Neuronal stem cell (in vitro differentiated cells): ENCODE measurements at regions not wholly inside any gene's neighbourhood (a gene's known extent, or its start where the extent isn't known, plus 50 kb on each side); places are given as distances from the start of the nearest gene placed in this dataset.

ENCODE experiments used
- DNase-seq: peaks from one replicate; pipeline ENCODE4 v3.0.0-alpha.2; 2013; ENCODE audit warnings: low spot score
- H2AFZ ChIP-seq: one replicate; pipeline ENCODE4 v1.6.1; 2013; ENCODE audit warnings: mild to moderate bottlenecking, low read length, inconsistent platforms
- H2AK5ac ChIP-seq: 2 replicates; pipeline ENCODE4 v1.6.1; 2013; ENCODE audit warnings: low read depth, mild to moderate bottlenecking, inconsistent platforms, low read length, moderate library complexity, mixed read lengths
- H2BK120ac ChIP-seq: 2 replicates; pipeline ENCODE4 v1.6.1; 2013; ENCODE audit warnings: low read depth, mild to moderate bottlenecking, inconsistent platforms, low read length, moderate library complexity, mixed read lengths
- H2BK12ac ChIP-seq: one replicate; pipeline ENCODE4 v1.6.1; 2013; ENCODE audit warnings: low read length, inconsistent platforms
- H2BK15ac ChIP-seq: 2 replicates; pipeline ENCODE4 v1.6.1; 2013; ENCODE audit warnings: mild to moderate bottlenecking, low read length, inconsistent platforms, mixed read lengths
- H2BK5ac ChIP-seq: one replicate; pipeline ENCODE4 v1.6.1; 2013; ENCODE audit warnings: inconsistent platforms, mild to moderate bottlenecking, low read length, moderate library complexity
- H3K14ac ChIP-seq: one replicate; pipeline ENCODE4 v1.6.1; 2013; ENCODE audit warnings: low read length, inconsistent platforms
- H3K18ac ChIP-seq: 2 replicates; pipeline ENCODE4 v1.6.1; 2013; ENCODE audit warnings: low read length, inconsistent platforms
- H3K23ac ChIP-seq: 2 replicates; pipeline ENCODE4 v1.6.1; 2013; ENCODE audit warnings: low read depth, mild to moderate bottlenecking, mixed read lengths, low read length, inconsistent platforms; ENCODE audit not compliant: poor library complexity
- H3K27ac ChIP-seq: replicated peaks from 3 replicates; pipeline ENCODE4 v1.5.1; 2013; ENCODE audit warnings: low read length, inconsistent platforms
- H3K27me3 ChIP-seq, 3 experiments: 2 replicates each; pipeline ENCODE4 v1.6.1; 2013; ENCODE audit warnings: low read length in 3 of 3, mild to moderate bottlenecking in 2 of 3, inconsistent platforms in 1 of 3, low read depth in 1 of 3, mixed read lengths in 1 of 3, moderate library complexity in 1 of 3; ENCODE audit not compliant: control insufficient read depth in 3 of 3, insufficient read depth in 3 of 3
- H3K36me3 ChIP-seq, 2 donors: replicated peaks in 1 of 2; 2 replicates each; pipeline ENCODE4 v1.6.1; 2013; ENCODE audit warnings: low read length in 2 of 2; ENCODE audit not compliant: control insufficient read depth in 2 of 2, insufficient read depth in 2 of 2
- H3K4ac ChIP-seq: 2 replicates; pipeline ENCODE4 v1.6.1; 2013; ENCODE audit warnings: inconsistent platforms, mild to moderate bottlenecking, low read length, moderate library complexity
- H3K4me1 ChIP-seq, 2 donors: 1 replicate in 1 of 2; 2 replicates in 1 of 2; pipeline ENCODE4 v1.6.1; 2013; ENCODE audit warnings: low read length in 2 of 2, low read depth in 1 of 2; ENCODE audit not compliant: control insufficient read depth in 2 of 2, insufficient read depth in 1 of 2
- H3K4me2 ChIP-seq: one replicate; pipeline ENCODE4 v1.6.1; 2013; ENCODE audit warnings: mild to moderate bottlenecking, low read length, inconsistent platforms; ENCODE audit not compliant: insufficient read depth, poor library complexity, severe bottlenecking
- H3K4me3 ChIP-seq, 2 donors: 2 replicates each; pipeline ENCODE4 v1.5.1; 2013; ENCODE audit warnings: low read length in 2 of 2, mild to moderate bottlenecking in 2 of 2, inconsistent platforms in 1 of 2, moderate library complexity in 1 of 2
- H3K79me1 ChIP-seq: one replicate; pipeline ENCODE4 v1.6.1; 2013; ENCODE audit warnings: low read depth, mild to moderate bottlenecking, inconsistent platforms, low read length, moderate library complexity
- H3K9ac ChIP-seq: one replicate; pipeline ENCODE4 v1.6.1; 2013; ENCODE audit warnings: mild to moderate bottlenecking, low read depth, low read length, inconsistent platforms; ENCODE audit not compliant: poor library complexity
- H3K9me3 ChIP-seq, 2 donors: replicated peaks in 1 of 2; 2 replicates each; pipeline versions ENCODE3 to v1.6.1; 2013; ENCODE audit warnings: low read length in 2 of 2, mild to moderate bottlenecking in 2 of 2, inconsistent platforms in 1 of 2, low read depth in 1 of 2, mixed read lengths in 1 of 2, moderate library complexity in 1 of 2; ENCODE audit not compliant: control insufficient read depth in 2 of 2, insufficient read depth in 1 of 2
- H4K8ac ChIP-seq: one replicate; pipeline ENCODE4 v1.6.1; 2013; ENCODE audit warnings: low read depth, mild to moderate bottlenecking, inconsistent platforms, low read length, moderate library complexity
- H4K91ac ChIP-seq: one replicate; pipeline ENCODE4 v1.6.1; 2013; ENCODE audit warnings: low read length, low read depth, mild to moderate bottlenecking, inconsistent platforms; ENCODE audit not compliant: poor library complexity
- WGBS, 2 donors: extraction: QIAGEN DNeasy Blood & Tissue Kit; methylation state at CpG; one replicate each; pipeline ENCODE4 v1.1.7; 2013; ENCODE audit warnings: missing lambda C conversion rate in 2 of 2, mixed read lengths in 1 of 2; ENCODE audit not compliant: insufficient read length in 2 of 2, insufficient replicate concordance in 1 of 2; ENCODE audit errors: extremely low coverage in 2 of 2; 5-methylcytosine and 5-hydroxymethylcytosine counted together

DNA sequence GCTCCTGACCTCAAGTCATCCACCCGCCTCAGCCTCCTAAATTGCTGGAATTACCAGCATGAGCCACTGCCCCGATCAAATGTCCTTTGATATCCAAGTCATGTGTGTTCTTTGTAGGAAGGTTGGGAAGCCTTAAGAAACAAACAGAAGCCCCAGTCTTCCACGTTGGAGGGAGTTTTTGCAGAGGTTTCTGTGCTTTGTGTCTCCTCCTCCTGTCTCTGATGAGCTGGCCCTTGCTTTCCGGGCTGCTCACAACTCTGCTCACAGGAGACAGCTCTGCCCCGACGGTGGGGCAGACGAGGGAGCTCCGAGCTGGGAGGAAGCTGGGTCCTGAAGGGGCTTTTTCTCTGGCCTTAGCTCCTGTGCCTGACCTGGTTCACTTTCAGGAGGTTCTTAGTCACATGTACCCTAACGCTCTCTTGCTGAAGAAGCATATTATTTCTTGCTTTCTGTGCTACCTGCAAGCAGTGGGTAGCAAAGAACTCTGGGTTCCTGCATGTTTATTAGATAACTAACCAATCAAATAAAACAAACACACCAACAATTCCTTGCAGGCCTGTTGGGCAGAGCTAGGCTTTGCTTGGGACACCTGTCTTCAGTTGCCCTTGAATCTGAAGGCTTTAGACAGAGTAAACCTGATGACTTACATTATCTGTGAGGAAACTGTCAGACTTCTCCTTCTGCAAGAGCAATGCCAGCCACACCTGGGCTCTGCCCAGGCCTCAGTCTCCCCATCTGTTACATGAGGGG is 52.6 kb upstream of the SMAD6 start:
- H3K4ac ChIP-seq: no peak overlapping the region
- no peaks in the 10 kb centered on the region for H3K36me3 ChIP-seq
- no peaks in the 10 kb centered on the region for H3K79me1 ChIP-seq
- H4K91ac ChIP-seq: no peak overlapping the region
- no peak overlapping the region for H3K23ac ChIP-seq
- H3K4me3 ChIP-seq: no peak overlapping the region
- H4K8ac ChIP-seq: no peak overlapping the region
- peaks cover 22 to 33% of the 10 kb centered on the region in 2 donors for H3K4me1 ChIP-seq
- no peak overlapping the region for H2BK12ac ChIP-seq
- H3K14ac ChIP-seq: no peak overlapping the region
- no peak overlapping the region for H2AK5ac ChIP-seq
- H2BK5ac ChIP-seq: no peak overlapping the region
- H3K9ac ChIP-seq: no peak overlapping the region
- H3K9me3 ChIP-seq: no peaks in the 10 kb centered on the region
- H2BK15ac ChIP-seq: no peak overlapping the region
- H2BK120ac ChIP-seq: no peak overlapping the region
- no peak for DNase-seq
- H3K27me3 ChIP-seq: no peaks in the 10 kb centered on the region
- H3K4me2 ChIP-seq: no peak overlapping the region
- peak overlapping the region; percentile 82 for H2AFZ ChIP-seq
- no peak overlapping the region for H3K27ac ChIP-seq
- peak overlapping the region; percentile 48 for H3K18ac ChIP-seq
- WGBS, 2 donors: no CpG with 5 or more reads among the region's 9 CpGs

DNA sequence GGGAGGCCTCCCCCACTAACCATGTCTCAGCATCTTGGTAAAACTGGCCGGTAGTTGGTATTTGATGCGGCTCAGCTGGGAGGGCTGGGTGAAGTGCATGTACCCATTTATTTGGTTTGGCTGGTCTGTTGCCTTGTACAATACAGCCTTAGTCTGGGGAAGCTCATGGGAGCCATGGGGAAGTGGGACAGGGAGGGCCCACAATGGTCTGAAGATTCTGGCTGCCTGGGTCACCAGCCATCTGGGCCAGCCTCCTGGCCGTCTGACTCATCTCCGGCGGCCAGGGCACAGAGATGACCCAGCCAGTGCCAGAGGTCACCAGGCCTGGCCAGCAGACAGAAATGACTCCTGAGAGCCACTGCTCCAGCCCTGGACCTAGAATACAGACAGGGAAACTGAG is 51.6 kb upstream of the SMAD6 start:
- no CpG with 5 or more reads among the region's 5 CpGs for WGBS, 2 donors
- Histone ChIP-seq H2BK15ac (no peak overlapping the region), H3K23ac (no peak overlapping the region), H3K79me1 (no peaks in the 10 kb centered on the region), H3K4me1 (peaks cover 23 to 28% of the 10 kb centered on the region in 2 donors), H2BK5ac (no peak overlapping the region), H3K4me3 (no peak overlapping the region), H2AFZ (no peak overlapping the region), H4K91ac (no peak overlapping the region), H3K27ac (no peak overlapping the region), H2AK5ac (no peak overlapping the region), H3K36me3 (no peaks in the 10 kb centered on the region), H2BK120ac (no peak overlapping the region), H2BK12ac (no peak overlapping the region), H3K14ac (no peak overlapping the region), H3K9me3 (no peaks in the 10 kb centered on the region), H3K4ac (no peak overlapping the region), H3K9ac (no peak overlapping the region), H3K4me2 (no peak overlapping the region), H4K8ac (no peak overlapping the region), H3K18ac (no peak overlapping the region), H3K27me3 (no peaks in the 10 kb centered on the region)
- no peak for DNase-seq

DNA sequence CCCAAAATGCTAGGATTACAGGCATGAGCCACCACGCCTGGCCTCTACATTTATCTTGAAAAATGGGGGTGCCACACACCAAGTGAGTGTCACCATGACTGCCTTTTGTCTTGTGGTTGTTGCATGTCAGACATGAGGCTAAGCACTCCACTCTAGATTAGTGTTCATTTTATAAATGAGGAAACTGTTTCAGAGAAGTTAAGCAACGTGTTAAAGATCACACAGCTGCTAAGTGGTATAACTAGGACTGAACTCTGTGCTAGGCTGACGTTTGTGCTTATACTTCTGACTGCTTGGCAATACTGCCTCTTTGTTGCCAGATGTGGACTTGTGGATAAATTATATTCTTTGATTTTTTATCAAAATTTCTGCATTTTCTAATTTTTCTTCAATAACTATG is 50.8 kb upstream of the SMAD6 start:
- no peak overlapping the region for H3K18ac ChIP-seq
- H3K23ac ChIP-seq: no peak overlapping the region
- no peak overlapping the region for H3K4me3 ChIP-seq
- no peak overlapping the region for H3K9ac ChIP-seq
- H2BK5ac ChIP-seq: no peak overlapping the region
- no peaks in the 10 kb centered on the region for H3K27me3 ChIP-seq
- no peak overlapping the region for H3K27ac ChIP-seq
- no peaks in the 10 kb centered on the region for H3K79me1 ChIP-seq
- no peaks in the 10 kb centered on the region for H3K9me3 ChIP-seq
- no peak for DNase-seq
- H2AFZ ChIP-seq: no peak overlapping the region
- H2BK15ac ChIP-seq: no peak overlapping the region
- no CpG with 5 or more reads among the region's 3 CpGs for WGBS, 2 donors
- H3K4me2 ChIP-seq: no peak overlapping the region
- H3K4ac ChIP-seq: no peak overlapping the region
- H2BK120ac ChIP-seq: no peak overlapping the region
- no peak overlapping the region for H2BK12ac ChIP-seq
- no peaks in the 10 kb centered on the region for H3K36me3 ChIP-seq
- no peak overlapping the region for H4K8ac ChIP-seq
- peaks cover 30 to 34% of the 10 kb centered on the region in 2 donors for H3K4me1 ChIP-seq
- no peak overlapping the region for H3K14ac ChIP-seq
- H2AK5ac ChIP-seq: no peak overlapping the region
- no peak overlapping the region for H4K91ac ChIP-seq

DNA sequence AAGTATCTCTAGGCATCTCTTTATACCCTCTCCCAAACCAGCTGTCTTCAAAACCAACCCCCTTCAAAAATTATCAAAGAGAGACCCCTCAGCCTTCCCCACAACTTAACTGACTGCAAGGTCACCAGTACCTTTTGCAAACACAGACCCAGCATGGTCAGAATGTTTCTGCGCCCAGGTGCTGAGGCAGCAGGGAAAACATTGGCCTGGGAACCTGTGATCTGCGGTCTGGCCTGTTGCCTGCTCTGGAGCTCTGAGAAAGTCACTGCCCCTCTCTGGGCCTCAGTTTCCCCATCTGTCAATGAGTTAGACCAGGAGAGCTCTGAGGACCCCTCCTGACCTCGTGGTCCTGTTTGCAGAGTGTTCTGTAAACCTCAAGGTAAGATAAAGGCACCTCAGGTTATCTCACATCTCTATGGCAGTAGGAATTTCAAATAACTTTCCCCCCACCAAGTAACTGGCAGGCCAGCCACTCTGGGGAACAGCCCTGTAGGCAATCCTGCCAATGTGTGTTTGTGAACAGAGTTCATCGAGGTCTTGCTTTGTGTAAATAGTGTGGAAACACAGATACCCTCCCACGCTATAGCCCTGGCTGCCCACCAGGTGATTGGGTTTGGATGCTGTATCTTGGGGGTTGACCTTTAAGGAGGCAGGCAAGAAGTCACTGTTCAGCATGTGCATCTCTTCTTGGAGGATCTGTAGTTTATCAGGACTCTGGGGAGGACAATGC is 50.0 kb upstream of the SMAD6 start:
- Histone ChIP-seq H2BK15ac (no peak overlapping the region), H3K27ac (no peak overlapping the region), H3K4me2 (no peak overlapping the region), H3K4me1 (peaks cover 34 to 38% of the 10 kb centered on the region in 2 donors), H3K27me3 (no peaks in the 10 kb centered on the region), H4K8ac (no peak overlapping the region), H2AK5ac (peak overlapping the region; percentile 20), H3K4ac (no peak overlapping the region), H3K36me3 (no peaks in the 10 kb centered on the region), H3K14ac (no peak overlapping the region), H3K9me3 (no peaks in the 10 kb centered on the region), H3K79me1 (no peaks in the 10 kb centered on the region), H2BK12ac (no peak overlapping the region), H3K9ac (no peak overlapping the region), H2AFZ (no peak overlapping the region), H2BK120ac (no peak overlapping the region), H2BK5ac (no peak overlapping the region), H3K23ac (no peak overlapping the region), H3K4me3 (no peak overlapping the region), H3K18ac (no peak overlapping the region), H4K91ac (no peak overlapping the region)
- DNase-seq: no peak
- WGBS, 2 donors: no CpG with 5 or more reads among the region's 5 CpGs
